ENCODE measurements at regions not wholly inside any gene's neighbourhood (a gene's known extent, or its start where the extent isn't known, plus 50 kb on each side); places are given as distances from the start of the nearest gene placed in this dataset.

- no peak for TF ChIP-seq ZNF704 (tag by site-specific recombination; IDR thresholded peaks at IDR 0.05)
- TF ChIP-seq, protein P1, sequence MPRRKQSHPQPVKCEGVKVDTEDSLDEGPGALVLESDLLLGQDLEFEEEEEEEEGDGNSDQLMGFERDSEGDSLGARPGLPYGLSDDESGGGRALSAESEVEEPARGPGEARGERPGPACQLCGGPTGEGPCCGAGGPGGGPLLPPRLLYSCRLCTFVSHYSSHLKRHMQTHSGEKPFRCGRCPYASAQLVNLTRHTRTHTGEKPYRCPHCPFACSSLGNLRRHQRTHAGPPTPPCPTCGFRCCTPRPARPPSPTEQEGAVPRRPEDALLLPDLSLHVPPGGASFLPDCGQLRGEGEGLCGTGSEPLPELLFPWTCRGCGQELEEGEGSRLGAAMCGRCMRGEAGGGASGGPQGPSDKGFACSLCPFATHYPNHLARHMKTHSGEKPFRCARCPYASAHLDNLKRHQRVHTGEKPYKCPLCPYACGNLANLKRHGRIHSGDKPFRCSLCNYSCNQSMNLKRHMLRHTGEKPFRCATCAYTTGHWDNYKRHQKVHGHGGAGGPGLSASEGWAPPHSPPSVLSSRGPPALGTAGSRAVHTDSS (tag by site-specific recombination; IDR thresholded peaks at IDR 0.05): no peak
- TF ChIP-seq KLF16 (tag by site-specific recombination; IDR thresholded peaks at IDR 0.05): no peak
- no peak for TF ChIP-seq ZNF521 (tag by site-specific recombination; IDR thresholded peaks at IDR 0.05)
These were observed 195.1 kb downstream of the SI start for GRCh38 chr3:164883171-164883570.

Measured in HEK293 (cell line).